Right lobe of liver (tissue), 6 donors: ENCODE measurements at regions not wholly inside any gene's neighbourhood (a gene's known extent, or its start where the extent isn't known, plus 50 kb on each side); places are given as distances from the start of the nearest gene placed in this dataset.
"Not testable (repeated sequence)": the region's sequence is repeated elsewhere in the genome, so short reads cannot be mapped to it uniquely, and the experiment has no call there.

ENCODE experiments used
- ATAC-seq, 4 donors: fragments of 200-7000 bp; cut with Tn5 transposase; one replicate each; pipeline ENCODE4 v1.9.1; 2020; ENCODE audit warnings: mild to moderate bottlenecking in 4 of 4, moderate library complexity in 4 of 4
- DNase-seq, 3 donors: peaks; one replicate each; pipeline ENCODE4 v3.0.0-alpha.2; 2020
- H3K27ac ChIP-seq, 3 donors: fragments of 200-600 bp; one replicate each; pipeline ENCODE4 v1.8.0; 2022
- H3K27me3 ChIP-seq, 2 donors: fragments of 200-600 bp; one replicate each; pipeline ENCODE4 v1.8.0; 2022
- H3K36me3 ChIP-seq, 4 donors: fragments of 200-600 bp; sonication (generic) in 1 of 4; one replicate each; pipeline versions ENCODE4 v1.5.1 to v1.8.0; 2017 to 2022; ENCODE audit warnings: control low read depth in 1 of 4
- H3K4me1 ChIP-seq, 4 donors: fragments of 200-600 bp; sonication (generic) in 1 of 4; one replicate each; pipeline versions ENCODE4 v1.5.1 to v1.8.0; 2017 to 2022; ENCODE audit warnings: control low read depth in 1 of 4
- H3K4me3 ChIP-seq, 3 donors: fragments of 200-600 bp; one replicate each; pipeline ENCODE4 v1.8.0; 2022
- H3K9me3 ChIP-seq, 4 donors: fragments of 200-600 bp; sonication (generic) in 1 of 4; one replicate each; pipeline versions ENCODE4 v1.5.1 to v1.8.0; 2017 to 2022; ENCODE audit warnings: control low read depth in 1 of 4
- POLR2A ChIP-seq: fragments of 450-650 bp; IDR thresholded peaks from one replicate; pipeline ENCODE4 v1.6.1; 2017; ENCODE audit warnings: antibody characterized with exemption, mild to moderate bottlenecking
- WGBS: methylation state at CpG from one replicate; pipeline ENCODE4 v1.1.6; 2018; ENCODE audit warnings: low coverage, low lambda C conversion rate; ENCODE audit not compliant: insufficient coverage; ENCODE audit errors: missing lambda C conversion rate; 5-methylcytosine and 5-hydroxymethylcytosine counted together
- intact Hi-C, 2 donors: fragments of 100-400 bp; cut with DNase I; formaldehyde crosslinking; loops; one replicate each; pipeline versions ENCODE4 v1.11.2 to v1.14.1; 2022
- TF ChIP-seq, protein P1 (sequence below), 4 donors: fragments of 200-600 bp in 3 of 4; fragments of 450-650 bp in 1 of 4; IDR thresholded peaks; one replicate each; pipeline versions ENCODE4 v1.5.1 to v1.8.0; 2016 to 2022; ENCODE audit warnings: antibody characterized with exemption in 4 of 4, mild to moderate bottlenecking in 2 of 4
- donor health status: DM: no; HTN: yes; CAD: no.
- donor health status: DM: no; HTN: no; CAD: no.
- donor health status: DM: no; HTN: no; CAD: no.
- donor health status: DM: no; HTN: yes; CAD: no.
- donor health status: DM: no; HTN: yes; CAD: no.

DNA sequence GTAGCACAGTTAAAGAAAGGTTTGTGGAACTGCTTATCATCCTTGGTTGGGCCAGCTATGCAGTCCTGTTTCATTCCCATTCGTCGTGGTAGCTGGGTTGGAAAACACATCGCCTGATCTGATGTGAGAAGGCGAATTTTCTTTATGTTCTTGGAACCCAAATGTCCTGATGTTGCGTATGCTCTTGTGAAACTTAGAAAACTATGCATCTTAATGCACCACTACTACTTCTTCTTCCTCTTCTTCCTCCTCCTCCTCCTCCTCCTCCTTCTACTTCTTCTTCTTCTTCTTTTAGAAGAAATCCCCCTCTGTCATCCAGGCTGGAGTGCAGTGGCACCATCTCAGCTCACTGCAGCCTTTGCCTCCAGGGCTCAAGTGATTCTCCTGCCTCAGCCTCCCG lies 381.6 kb downstream of the UTRN start:
- TF ChIP-seq POLR2A: no peak
- TF ChIP-seq, protein P1, sequence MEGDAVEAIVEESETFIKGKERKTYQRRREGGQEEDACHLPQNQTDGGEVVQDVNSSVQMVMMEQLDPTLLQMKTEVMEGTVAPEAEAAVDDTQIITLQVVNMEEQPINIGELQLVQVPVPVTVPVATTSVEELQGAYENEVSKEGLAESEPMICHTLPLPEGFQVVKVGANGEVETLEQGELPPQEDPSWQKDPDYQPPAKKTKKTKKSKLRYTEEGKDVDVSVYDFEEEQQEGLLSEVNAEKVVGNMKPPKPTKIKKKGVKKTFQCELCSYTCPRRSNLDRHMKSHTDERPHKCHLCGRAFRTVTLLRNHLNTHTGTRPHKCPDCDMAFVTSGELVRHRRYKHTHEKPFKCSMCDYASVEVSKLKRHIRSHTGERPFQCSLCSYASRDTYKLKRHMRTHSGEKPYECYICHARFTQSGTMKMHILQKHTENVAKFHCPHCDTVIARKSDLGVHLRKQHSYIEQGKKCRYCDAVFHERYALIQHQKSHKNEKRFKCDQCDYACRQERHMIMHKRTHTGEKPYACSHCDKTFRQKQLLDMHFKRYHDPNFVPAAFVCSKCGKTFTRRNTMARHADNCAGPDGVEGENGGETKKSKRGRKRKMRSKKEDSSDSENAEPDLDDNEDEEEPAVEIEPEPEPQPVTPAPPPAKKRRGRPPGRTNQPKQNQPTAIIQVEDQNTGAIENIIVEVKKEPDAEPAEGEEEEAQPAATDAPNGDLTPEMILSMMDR (IDR thresholded peaks at IDR 0.05): no peak
- Histone ChIP-seq H3K27me3 (no peaks in the 10 kb centered on the region), H3K4me1 (peaks cover 0 to 29% (median 5%) of the 10 kb centered on the region in 4 donors), H3K27ac (no peak overlapping the region), H3K9me3 (no peaks in the 10 kb centered on the region), H3K4me3 (no peak overlapping the region), H3K36me3 (no peaks in the 10 kb centered on the region)
- no peak for ATAC-seq
- DNase-seq: no peak
- WGBS: 69% methylated on average over 6 of the region's 6 CpGs
- intact Hi-C loops: no loop called here

DNA sequence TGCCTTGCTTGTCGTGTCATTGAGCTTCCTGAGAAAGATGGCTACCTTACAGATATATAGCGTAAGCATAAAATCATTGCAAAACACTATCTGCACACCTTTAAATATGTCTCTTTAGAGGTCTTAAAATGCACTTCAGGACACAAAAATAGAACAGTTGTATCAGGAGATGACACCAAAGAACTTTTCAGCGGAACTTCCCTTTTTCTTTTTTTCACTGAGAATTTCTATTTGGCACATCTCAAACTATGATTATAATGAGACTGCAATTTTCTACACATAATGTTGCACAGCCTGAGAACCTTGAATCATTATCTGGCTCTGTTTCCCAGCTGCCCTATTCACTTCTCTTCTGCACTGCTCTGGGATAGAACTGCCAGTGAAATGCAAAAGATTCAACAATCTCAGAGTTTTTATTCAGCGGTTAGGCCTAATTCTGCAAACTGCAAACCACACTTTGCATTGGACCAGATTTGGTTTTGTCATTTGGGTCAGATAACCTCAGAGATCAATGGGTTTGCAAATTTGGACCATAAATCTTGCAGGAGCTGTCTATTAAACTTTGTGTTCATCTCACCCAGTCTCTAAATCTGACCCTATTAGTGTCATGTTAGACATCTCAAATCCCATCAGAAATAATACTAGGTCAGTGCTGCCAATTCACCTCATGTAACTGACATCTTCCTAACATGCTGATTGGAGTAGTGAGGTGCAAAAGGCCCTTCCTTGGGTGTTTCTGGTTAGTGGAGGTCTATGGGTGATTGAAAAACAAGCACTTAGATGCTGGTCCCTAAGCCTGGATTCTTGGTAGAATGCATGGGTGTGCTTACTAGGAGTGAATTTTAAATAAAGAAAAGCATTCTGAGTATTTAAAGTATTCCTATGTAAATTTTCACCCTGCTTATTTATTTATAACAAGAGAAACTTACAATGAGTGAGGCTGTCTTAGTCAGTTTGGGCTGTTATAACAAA lies 382.7 kb downstream of the UTRN start:
- no peak overlapping the region for H3K4me3 ChIP-seq
- no peak for ATAC-seq
- no peaks in the 10 kb centered on the region for H3K27me3 ChIP-seq
- intact Hi-C loops: no loop called here
- WGBS: 62% methylated on average over 4 of the region's 4 CpGs
- no peaks in the 10 kb centered on the region for H3K9me3 ChIP-seq
- no peak for DNase-seq
- peaks cover 0 to 27% (median 5%) of the 10 kb centered on the region in 4 donors for H3K4me1 ChIP-seq
- no peaks in the 10 kb centered on the region for H3K36me3 ChIP-seq
- TF ChIP-seq, protein P1 (IDR thresholded peaks at IDR 0.05): no peak
- no peak for TF ChIP-seq POLR2A
- H3K27ac ChIP-seq: no peak overlapping the region

DNA sequence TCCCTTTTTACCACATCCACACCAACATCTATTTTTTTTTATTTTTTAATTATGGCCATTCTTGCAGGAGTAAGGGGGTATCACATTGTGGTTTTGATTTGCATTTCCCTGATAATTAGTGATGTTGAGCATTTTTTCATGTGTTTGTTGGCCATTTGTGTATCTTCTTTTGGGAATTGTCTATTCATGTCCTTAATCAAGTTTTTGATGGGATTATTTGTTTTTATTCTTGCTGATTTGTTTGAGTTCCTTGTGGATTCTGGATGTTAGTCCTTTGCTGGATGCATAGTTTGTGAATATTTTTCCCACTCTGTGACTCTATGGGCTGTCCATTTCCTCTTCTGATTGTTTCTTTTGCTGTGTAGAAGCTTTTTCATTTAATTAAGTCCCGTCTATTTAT lies 385.1 kb downstream of the UTRN start:
- H3K27ac ChIP-seq, H3K27me3 ChIP-seq, H3K9me3 ChIP-seq, DNase-seq, intact Hi-C loops, H3K36me3 ChIP-seq, H3K4me3 ChIP-seq, ATAC-seq: not testable (repeated sequence)
- H3K4me1 ChIP-seq: peaks cover 0 to 12% (median 5%) of the 10 kb centered on the region in 4 donors
- WGBS: 82% methylated on average over 1 of the region's 1 CpG

DNA sequence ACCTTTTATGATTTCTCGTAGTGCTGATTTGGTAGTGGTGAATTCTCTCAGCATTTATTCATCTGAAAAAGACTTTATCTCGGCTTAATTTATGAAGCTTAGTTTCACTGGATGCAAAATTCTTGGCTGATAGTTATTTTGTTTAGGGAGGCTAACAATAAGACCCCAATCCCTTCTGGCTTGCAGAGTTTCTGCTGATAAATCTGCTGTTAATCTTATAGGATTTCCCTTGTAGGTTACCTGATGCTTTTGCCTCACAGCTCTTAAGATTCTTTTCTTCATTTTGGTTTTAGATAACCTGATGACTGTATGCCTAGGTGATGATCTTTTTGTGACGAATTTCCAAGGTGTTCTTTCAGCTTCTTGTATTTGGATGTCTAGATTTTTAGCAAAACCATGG lies 388.7 kb downstream of the UTRN start:
- DNase-seq (no peak), ATAC-seq (no peak)
- WGBS: 97% methylated on average over 3 of the region's 3 CpGs
- no peaks in the 10 kb centered on the region for H3K36me3 ChIP-seq
- H3K4me1 ChIP-seq: peaks cover 0 to 7% (median 0%) of the 10 kb centered on the region in 4 donors
- peaks cover 0 to 6% (median 0%) of the 10 kb centered on the region in 4 donors for H3K9me3 ChIP-seq
- no peak overlapping the region for H3K27ac ChIP-seq
- intact Hi-C loops: no loop called here
- no peaks in the 10 kb centered on the region for H3K27me3 ChIP-seq
- TF ChIP-seq POLR2A: no peak
- TF ChIP-seq, protein P1 (IDR thresholded peaks at IDR 0.05): no peak
- H3K4me3 ChIP-seq: no peak overlapping the region

DNA sequence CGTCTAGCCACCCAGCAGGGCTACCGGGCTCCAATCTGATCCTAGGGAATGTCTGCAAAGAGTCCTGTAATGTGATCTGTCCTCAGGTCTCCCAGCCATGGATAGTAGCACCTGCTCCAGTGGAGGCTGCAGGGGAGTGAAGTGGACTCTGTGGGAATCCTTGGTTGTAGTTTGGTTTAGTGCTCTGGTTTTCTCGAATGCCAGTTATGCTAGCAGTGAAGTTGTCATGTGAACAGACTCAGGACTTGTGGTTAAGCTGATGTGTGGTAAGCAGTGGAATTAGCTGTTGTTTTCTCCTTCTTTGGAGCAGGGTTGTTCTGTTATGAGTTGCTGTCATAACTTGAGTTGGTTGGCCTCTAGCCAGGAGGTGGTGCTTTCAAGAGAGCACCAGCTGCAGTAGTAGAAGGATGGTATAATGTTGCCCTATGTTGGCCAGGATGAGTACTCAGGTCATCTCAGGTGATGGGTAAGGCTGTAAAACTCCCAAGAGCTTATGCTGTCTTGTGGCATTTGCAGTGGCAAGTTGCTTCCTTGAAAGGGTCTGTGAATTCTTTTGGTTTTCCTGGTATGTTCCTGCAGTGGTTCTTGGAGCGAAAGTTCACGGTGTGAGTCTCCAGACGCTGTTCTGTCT lies 390.2 kb downstream of the UTRN start:
- no peak overlapping the region for H3K4me3 ChIP-seq
- peaks cover 0 to 6% (median 0%) of the 10 kb centered on the region in 4 donors for H3K9me3 ChIP-seq
- H3K4me1 ChIP-seq: peaks cover 0 to 10% (median 0%) of the 10 kb centered on the region in 4 donors
- intact Hi-C loops: no loop called here
- WGBS: 55% methylated on average over 4 of the region's 6 CpGs
- H3K27ac ChIP-seq: no peak overlapping the region
- no peaks in the 10 kb centered on the region for H3K27me3 ChIP-seq
- no peaks in the 10 kb centered on the region for H3K36me3 ChIP-seq
- TF ChIP-seq, protein P1 (IDR thresholded peaks at IDR 0.05): no peak
- no peak for TF ChIP-seq POLR2A
- ATAC-seq (peak in 2 of 4 donors; percentile 19 to 35), DNase-seq (no peak)

DNA sequence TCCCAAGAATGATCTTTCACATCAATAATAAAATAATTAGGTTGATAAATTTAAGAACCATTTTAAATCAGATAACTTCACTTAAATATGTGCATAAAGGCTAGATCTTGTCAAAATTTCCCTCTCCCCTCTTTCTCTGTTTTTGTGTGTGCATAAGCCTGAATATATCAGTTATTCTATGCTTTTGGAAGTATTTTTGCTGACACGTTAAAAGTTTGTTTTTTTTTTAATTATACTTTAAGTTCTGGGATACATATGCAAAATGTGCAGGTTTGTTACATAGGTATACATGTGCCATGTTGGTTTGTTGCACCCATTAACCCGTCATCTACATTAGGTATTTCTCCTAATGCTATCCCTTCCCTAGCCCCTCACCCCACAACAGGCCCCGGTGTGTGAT lies 391.2 kb downstream of the UTRN start:
- ATAC-seq, H3K27ac ChIP-seq, H3K9me3 ChIP-seq, DNase-seq, intact Hi-C loops, H3K27me3 ChIP-seq, H3K4me3 ChIP-seq, H3K36me3 ChIP-seq: not testable (repeated sequence)
- 90% methylated on average over 3 of the region's 3 CpGs for WGBS
- peaks cover 0 to 10% (median 0%) of the 10 kb centered on the region in 4 donors for H3K4me1 ChIP-seq

DNA sequence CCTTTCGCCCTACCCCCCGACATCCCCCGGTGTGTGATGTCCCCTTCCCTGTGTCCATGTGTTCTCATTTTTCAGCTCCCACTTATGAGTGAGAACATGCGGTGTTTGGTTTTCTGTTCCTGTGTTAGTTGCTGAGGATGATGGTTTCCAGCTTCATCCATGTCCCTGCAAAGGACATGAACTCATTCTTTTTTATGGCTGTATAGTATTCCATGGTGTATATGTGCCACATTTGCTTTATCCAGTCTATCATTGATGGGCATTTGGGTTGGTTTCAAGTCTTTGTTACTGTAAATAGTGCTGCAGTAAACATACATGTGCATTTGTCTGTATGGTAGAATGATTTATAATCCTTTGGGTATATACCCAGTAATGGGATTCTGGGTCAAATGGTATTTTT lies 392.1 kb downstream of the UTRN start:
- WGBS: 100% methylated on average over 4 of the region's 4 CpGs
- H3K4me3 ChIP-seq, ATAC-seq, H3K27me3 ChIP-seq, H3K9me3 ChIP-seq, intact Hi-C loops, H3K36me3 ChIP-seq, H3K27ac ChIP-seq, DNase-seq: not testable (repeated sequence)
- H3K4me1 ChIP-seq: peaks cover 0 to 10% (median 0%) of the 10 kb centered on the region in 4 donors
